HuH-7 (cell line): ENCODE measurements at regions not wholly inside any gene's neighbourhood (a gene's known extent, or its start where the extent isn't known, plus 50 kb on each side); places are given as distances from the start of the nearest gene placed in this dataset.

Experiments
- DNase-seq: peaks from one replicate; pipeline ENCODE4 v3.0.0; 2011; ENCODE audit warnings: low spot score

DNA sequence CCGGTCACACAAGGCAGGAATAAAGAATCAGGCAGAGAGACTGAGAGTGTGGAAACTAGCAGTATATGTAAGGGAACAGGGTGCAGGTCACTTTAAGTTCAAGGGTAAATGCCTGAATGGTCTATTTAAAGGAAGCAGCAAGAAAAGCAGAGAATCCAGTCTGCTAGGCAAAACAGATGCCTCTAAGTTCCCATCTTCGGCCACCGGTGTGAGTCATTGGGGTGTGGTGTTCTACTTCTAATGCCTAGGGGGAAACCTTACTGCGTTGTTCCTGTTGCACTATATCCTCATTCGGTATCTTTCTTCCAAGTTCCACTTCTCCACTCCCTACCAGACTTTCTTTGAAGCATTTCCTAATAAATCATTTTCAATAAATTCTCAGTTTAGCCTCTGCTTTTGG lies 259.9 kb downstream of the HHIPL2 start:
- DNase-seq, result no peak

DNA sequence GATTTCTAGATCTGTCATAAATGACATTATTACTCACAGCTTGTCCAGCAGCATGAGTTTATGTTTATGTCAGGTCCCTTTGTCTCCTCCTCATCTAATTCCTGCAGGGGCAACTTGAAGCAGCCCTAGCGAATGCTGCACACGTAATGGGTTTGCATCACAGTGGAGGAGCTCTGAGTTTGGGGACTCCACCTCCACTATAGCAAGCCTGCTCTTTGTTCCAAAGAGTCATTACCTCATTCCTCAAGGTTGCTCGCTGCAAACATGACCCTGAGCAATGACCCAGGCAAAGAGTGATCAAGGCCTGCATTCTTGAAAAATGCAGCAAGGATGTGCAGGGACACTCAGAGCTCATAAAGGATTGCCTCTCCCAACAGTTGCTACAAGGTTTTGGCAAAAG lies 261.9 kb downstream of the HHIPL2 start:
- no peak for DNase-seq

DNA sequence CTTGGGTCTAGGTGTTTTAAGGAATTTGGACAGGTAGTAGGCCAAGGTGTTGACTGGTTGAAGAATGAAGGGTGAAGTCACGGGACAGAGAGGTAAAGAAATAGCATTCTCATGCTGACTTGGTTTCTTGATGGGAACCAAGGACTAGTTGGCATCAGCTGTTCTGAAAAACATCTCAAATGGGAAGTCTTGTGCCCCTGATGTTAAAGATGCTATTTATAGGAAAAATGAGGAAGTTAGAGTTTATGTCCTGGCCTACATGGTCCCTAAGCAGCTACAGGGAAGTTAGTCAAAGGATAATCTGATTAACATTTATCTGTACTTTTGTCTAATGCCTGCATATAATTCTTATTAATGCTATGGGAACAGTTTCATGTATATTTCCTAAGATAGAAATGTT lies 262.4 kb downstream of the HHIPL2 start:
- DNase-seq, result no peak

DNA sequence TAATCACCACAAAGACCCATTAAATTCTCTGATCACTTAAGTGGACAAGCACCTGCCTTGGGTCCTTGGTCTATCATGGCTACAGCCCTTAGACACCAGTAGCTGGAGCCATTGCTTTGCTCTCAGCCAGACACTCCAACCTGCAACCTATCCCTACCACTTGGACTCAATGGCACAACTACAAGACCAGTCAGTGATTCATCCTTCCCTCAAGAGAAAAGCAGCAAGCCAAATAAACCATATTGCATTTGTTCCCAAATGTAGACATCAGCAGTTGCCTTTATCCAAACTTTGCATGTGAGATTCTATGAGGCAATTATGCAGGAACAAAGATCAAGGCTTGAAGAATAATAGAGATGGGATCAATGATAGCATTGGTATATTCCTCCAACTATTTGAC lies 263.4 kb downstream of the HHIPL2 start:
- DNase-seq, result no peak

DNA sequence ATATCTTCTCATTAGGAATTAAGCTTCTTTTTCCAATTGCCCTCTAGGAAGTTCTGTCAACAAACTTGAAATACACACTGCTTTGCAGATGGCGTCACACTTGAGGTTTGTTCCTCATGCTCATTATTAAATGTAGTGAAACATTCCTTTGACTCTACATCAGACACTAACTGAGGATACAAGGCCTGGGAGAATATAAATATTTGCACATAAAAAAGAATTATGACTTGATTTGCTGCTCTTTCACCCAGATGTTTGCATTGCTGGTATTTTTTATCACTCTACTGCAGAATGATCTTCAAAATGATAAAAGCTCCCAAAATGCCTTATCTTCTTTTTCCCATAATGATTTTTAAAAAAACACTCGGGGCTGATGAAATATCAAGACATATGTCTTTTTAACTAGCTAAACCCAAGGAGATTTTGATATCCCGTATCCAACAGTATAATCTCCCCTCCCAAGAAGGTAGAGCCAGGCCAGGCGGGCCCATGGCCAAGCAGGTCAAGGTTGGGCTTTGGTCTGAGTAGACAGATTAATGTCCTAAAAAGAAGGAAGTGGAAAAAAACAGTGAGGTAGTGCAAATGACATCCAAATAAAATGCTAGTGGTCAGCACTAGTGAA lies 264.6 kb downstream of the HHIPL2 start:
- no peak for DNase-seq

DNA sequence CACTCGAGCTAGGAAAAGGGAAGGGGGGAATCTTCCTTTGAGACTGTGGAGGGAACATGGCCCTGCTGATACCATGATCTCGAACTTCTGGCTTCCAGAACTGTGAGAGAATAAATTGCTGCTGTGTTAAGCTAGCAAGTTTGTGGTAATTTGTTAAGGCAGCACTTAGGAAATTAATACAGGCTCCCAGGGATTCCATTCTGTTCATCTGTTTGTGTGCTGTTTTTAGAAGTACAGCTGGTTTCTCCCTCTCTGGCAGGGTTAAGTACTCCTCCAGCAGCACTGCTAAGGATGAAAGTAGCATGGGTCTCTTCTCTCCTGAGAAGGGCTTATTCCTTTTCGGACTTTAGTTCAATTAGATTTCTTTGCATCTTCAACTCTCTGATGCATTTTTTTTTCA lies 268.3 kb downstream of the HHIPL2 start:
- no peak for DNase-seq

DNA sequence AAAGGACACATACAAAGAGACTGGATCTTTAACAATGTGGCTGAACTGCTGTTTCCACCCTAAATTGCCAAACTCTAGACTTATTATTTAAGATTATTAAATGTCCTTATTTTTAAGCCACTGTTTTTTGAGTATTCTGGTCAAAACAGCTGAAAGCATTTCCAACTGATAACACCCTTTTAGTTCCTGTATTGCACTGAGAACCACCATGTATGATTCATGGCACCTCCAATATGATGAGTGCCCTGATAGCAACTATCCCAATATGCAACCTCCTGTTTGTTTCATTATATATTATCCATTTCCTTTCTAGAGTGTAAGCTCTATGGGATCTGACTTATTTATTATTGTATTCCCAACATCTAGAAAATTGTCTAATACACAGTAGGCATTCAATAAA lies 269.4 kb downstream of the HHIPL2 start:
- DNase-seq, result no peak

DNA sequence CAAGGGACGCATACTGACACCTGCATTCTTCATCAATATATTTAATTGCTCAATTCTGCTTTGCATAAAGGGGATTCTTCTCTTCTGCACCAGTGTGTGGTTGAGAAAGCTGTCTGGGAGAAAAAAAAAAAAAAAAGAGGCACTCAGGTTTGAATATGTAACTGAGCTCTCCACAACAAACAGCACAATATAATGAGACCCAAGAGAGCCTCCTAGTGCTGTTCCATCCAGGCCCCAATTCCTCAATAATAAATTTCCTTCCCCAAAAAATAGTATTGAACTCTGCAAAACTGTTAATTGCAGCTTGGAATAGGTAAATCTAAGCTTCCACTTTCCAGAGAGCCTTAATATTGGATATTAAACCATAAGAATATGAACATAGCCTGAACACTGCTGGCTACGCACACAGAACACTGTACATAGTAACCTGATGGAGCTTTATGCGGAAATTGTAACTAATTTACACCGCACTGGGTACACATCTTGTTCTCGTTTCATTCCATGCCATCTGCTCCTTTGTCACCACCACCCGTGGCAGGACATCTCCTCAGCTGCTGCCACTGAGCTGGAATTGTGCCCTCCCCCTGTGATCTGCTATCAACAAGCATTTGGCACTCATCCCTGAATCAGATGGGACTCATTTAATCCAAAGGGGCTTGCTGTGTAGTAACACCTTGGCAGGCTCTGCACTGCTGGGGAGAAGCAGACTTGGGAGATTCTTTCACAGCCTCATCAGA lies 272.0 kb downstream of the HHIPL2 start:
- no peak for DNase-seq

DNA sequence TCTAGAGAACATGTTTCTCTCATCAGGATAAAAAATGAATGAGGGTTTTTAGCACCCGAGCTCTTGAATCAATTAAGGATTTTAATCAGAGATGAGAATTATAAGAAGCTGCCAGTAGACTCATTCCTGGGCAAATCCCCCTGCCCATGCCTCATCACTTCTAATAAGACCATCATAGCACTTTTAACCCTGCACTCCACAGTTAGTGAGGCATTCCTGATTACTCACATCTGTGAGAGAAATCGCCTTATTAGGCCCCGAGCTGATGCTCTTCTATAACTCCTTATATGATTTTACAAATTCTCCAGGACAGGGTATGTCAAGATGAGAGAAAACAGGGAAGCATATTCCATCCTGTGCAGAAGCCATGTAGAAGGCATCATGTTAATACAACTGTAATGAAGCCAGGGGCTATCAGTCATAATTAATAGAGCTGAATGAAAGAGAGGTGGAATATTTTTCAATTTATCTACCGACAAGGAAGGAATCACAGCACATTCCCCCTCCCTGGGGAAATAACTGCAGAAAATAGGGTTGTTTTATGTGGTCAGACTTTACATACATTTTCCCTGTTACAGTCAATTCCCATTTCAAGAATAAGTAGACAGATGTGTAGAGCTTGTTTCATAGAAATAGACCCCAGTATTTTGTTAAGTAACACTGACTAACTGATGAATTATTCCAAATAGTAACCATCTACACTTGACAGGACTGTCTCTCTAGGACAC lies 272.7 kb downstream of the HHIPL2 start:
- DNase-seq, result no peak

DNA sequence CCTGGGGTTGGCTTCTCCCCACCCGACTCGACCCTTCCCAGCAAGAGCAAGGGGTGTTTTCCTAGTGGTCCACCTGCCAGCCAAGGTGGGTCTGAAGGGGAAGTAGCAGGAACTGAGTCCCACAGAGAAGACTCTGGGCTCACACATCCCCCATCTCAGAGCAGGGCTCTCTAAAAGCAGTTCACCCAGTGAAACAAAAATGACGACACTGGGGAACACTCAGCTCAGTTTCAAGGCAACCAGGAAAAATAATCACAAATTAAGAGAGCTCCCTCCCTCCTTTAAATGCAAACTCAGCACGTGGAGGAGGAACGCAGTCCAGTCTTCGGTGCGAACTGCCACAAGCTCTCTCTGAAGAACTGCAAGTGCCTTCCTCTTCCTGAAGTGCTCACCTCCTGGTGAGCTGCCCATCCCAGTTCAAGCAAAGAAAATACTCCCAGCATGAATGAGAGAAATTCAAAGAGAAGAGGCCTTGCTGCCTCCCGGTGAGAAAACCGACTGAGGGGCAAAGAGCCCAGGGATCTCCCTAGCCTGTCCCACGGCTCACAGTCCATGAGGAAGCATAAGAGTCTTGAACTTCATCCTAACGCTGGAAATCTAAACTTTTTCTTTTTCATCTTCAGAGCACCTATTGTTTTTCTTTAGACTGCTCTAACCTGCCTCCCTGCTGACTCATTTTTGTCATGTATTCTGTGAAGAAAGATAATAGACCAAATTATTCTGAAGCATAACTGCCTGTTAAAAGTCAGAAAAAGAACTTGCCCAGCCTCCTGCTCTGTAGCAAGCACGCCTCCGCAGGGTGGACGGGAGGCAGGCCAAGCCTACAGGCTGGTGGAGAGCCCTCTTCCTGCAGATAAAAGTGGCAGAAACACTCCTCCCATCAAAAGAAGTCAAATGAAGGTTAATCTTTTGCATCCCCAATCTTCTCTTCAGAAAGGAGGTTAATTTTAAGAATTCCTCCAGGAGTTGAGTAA lies 281.4 kb downstream of the HHIPL2 start:
- no peak for DNase-seq

DNA sequence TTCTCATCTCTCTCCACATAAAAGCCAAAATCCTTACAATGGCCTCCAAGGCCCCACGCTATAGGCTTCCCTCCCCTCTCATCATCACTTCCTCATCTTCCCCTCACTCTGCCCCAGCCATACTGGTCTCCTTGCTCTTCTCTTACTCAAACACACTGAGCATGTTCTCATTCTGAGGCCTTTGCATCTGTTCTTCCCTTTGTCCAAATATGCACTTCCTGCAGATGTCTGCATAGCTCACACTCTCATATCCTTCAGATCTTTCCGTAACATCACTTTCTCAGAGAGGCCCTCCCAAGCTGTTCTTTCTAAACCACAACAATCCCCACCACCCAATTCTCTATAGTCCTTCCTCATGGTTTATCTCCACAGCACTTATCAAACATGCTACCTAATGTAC lies 284.1 kb downstream of the HHIPL2 start:
- DNase-seq, result no peak

DNA sequence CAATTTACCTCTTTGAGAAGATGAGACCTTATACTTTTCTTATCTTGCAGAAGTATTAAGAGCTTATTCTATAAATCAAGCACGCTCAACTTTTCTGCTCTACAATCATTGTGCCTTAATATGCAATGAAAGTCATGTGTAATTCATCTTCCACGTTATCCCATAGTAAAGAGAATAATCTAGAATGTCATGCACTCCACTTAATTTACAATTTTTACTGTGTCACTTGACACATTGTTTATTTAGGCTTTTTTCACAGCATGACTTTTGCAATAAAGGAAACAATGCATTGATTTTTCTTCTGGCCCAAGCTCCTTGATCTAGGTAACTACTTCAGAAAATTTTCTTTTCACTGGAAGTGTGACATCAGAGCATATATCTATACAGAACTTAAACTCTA lies 290.9 kb downstream of the HHIPL2 start:
- DNase-seq, result no peak

DNA sequence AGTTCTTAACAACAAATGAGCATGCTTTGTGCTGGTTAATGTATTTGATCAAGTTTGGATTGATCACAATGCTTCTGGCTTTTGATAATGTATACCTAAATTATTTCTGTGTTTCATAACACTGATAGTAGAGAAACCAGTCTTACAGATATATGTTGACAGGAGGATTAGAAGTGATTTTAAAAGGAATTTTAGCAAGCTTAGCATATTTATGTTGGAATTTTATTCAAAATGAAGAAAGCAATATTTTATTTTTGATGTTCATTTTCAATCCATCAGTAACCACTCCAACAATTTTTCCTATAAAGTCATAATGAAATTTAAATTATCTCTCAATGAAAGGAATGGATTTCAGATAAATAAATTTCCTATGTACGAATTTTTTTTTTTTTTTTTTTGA lies 291.8 kb downstream of the HHIPL2 start:
- no peak for DNase-seq

DNA sequence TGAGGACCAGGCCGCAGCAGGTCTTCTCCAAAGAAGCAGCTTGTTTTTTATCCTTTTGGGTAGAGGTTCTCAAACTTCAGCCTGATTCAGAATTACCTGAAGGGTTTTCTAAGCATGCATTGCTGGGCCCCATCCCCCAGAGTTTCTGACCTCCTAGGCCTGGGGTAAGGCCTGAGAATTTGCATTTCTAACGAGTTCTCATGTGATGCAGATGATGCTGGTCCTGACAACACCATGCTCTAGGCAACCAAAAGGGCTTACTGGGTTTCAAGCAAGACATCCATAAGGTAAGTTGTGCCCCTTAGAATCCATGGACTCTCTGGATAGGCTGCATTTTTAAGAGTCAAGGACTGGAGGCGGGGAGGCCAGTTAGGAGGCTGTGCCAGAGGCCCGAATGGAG lies 295.1 kb downstream of the HHIPL2 start:
- no peak for DNase-seq

DNA sequence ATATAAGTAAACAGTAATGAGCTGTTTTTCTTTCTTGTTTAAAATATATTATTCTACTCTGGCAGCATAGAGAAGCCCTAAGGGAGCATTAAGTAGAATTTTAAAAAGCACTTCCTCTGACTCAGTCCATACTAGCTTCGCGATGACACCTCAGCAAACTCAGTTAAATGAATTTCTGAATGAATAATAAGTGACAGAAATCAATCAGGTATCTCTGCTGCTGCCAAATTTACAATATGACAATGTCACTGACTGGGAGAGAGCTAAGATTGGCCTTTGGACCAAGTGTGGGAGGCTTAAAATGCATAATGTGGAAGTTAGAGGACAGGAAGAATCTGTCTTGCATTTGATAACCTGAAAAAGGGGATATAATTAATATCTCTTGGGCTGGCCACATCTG lies 296.1 kb downstream of the HHIPL2 start:
- DNase-seq, result no peak

DNA sequence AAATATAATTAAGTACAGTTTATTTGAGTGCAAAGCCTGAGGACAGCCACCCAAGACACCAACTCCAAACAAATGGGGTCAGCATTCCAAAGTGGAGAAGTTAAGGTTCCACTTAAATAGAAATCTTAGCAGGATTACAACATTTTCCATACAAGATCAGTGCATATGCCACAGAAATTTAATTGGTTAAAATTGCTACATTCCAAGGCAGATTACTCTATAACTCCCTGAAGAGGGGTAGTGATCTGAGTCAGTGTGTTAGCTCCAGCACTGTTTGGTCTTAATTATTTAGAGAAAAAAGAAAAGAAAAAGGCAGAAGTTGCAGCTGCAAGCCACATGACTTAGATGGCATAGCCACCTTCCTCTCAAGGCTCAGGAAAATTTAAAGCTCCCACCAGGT lies 297.5 kb downstream of the HHIPL2 start:
- no peak for DNase-seq

DNA sequence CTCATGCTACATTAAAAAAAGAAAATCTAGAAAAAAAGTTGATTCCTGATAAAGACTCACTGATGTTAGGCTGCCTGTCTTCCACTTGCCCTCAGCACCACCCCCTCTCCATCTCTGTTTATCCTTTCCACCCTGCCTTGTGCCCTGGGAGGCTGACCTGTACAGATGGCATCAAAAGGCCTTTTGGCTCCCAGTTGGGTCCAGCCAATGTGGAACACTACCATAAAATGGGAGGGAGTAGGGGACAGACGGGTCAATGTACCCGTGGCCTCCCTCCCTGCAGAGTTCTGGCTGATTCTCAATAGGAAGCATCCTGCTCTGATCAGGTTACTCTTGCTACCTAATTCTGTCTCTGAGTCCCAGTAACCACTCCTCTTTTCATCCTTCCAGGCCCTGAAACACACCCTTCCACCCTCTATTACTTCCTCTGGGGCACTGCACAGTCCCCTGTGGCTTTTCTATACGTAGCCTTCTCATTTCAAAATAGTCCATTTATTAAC lies 300.0 kb downstream of the HHIPL2 start:
- no peak for DNase-seq

DNA sequence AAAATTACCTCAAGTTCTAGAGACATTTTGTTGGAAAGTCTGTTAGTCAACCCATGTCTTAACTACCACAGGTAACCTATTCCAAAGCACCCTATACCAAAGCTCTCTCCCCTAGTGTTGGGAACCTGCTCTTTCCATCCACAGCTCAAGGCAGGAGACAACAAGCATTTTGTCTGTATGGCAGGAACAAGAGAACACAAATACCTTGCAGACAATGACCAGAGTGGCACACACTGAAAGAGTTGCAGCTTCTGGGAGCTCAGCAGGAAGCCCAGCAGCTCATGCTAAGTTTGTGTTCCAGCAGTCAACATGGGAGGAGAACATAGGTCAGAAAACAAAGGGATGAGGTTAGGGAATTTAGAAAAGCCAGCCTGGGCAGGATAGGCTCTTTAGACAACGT lies 300.8 kb downstream of the HHIPL2 start:
- DNase-seq, result no peak

DNA sequence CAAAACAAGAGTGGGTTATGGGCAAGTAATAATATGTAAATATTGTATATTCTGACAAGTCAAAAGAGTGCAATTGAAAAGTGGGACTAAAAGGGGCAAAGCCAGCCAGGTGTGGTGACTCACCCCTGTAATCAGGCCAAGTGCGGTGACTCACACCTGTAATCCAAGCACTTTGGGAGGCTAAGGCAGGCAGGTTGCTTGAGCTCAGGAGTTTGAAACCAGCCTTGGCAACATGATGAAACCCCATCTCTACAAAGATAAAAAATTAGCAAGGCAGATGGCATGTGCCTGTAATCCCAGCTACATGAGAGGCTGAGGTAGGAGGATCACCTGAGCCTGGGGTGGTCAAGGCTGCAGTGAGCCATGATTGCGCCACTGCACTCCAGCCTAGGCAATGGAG lies 304.0 kb downstream of the HHIPL2 start:
- DNase-seq, result no peak

DNA sequence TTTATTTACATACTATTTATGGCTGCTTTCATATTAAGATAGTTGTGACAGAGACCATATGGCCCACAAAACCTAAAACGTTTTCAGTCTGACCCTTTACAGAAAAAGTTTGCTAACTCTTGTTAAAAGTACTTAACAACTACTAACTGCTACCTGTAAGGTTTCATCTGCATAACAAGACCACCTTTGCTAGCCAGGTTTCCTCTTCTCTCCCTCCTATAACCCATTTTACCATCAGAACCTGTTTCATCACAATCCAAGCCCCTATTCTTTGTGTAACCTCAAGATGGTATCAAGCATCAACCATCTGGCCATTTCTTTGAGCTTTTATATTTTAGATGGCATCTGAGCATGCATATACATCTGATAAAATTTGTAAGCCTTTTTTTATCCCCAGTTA lies 305.4 kb downstream of the HHIPL2 start:
- no peak for DNase-seq

DNA sequence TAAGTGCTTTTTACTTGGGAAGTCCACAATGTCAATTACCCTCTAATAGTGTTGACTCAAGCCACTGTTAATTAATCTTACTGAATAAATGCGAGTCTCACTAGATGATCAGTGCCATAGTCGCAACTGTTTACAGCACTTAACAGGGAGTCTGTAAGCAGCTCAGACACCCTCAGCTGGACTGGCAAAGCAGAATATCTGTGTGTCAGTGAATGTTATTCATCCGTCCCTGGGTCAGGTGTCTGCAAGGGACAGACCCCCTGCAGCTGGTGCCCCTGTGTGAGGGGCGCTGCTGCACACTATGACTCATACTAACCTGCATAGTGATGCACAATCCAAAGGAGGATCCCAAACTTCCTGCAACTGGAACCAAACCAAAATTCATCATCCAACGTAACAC lies 306.5 kb downstream of the HHIPL2 start:
- DNase-seq, result no peak

DNA sequence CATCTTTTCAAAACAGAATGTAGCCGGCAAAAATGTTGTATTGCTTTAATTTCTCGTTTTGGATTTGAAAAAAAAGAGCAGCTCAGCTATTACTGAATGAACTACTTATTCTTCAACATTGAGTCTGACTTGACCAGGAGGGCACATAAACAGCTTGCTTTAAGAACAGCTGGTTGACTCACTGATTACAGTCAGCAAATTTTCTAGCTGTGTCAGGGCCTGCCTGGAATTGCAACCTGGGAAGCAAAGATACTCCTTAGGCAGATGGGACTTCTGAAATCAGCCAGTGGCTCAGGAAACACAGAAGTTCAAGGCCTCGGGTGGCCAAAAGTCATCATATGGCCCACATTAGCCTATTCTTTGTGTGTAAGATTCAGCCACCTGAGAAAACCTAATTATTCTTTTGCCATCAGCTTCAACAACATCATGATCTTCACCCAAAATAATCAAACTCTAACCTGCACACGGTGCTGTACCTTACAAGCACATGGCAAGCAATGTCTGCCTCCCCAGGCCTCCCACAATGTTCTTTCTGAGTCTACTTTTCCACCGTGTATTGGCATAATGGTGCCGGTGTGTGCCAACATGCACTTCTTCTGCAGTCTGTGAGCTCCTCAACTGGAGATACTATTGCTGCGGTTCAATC lies 307.2 kb downstream of the HHIPL2 start:
- no peak for DNase-seq
